DOHH2 (cell line): ENCODE measurements at regions not wholly inside any gene's neighbourhood (a gene's known extent, or its start where the extent isn't known, plus 50 kb on each side); places are given as distances from the start of the nearest gene placed in this dataset.

Source experiments
- H3F3A ChIP-seq: fragments of 200-600 bp; sonication (generic), shearing (Covaris generic); 2 replicates; pipeline ENCODE4 v1.6.0; 2016; ENCODE audit warnings: antibody characterized with exemption, mild to moderate bottlenecking; ENCODE audit not compliant: control insufficient read depth, insufficient read depth
- H3K27ac ChIP-seq: fragments of 200-600 bp; sonication (generic); 2 replicates; pipeline ENCODE4 v1.5.1; 2014; ENCODE audit warnings: low read depth, mild to moderate bottlenecking, low read length, moderate library complexity
- H3K27me3 ChIP-seq: fragments of 200-600 bp; sonication (generic); 2 replicates; pipeline ENCODE4 v1.6.1; 2014; ENCODE audit warnings: mild to moderate bottlenecking, low read length, mixed read lengths; ENCODE audit not compliant: control insufficient read depth
- H3K36me3 ChIP-seq: fragments of 200-600 bp; sonication (generic); 2 replicates; pipeline ENCODE4 v1.6.1; 2014; ENCODE audit warnings: mild to moderate bottlenecking, low read length, moderate library complexity, mixed read lengths; ENCODE audit not compliant: control insufficient read depth
- H3K4me1 ChIP-seq: fragments of 200-600 bp; sonication (generic); 2 replicates; pipeline ENCODE4 v1.6.1; 2014; ENCODE audit warnings: mild to moderate bottlenecking, low read length, mixed read lengths; ENCODE audit not compliant: control insufficient read depth
- H3K4me2 ChIP-seq: fragments of 200-600 bp; sonication (generic); 2 replicates; pipeline ENCODE4 v1.6.0; 2014; ENCODE audit warnings: mild to moderate bottlenecking, low read length, moderate library complexity
- H3K4me3 ChIP-seq: fragments of 200-600 bp; sonication (generic); 2 replicates; pipeline ENCODE4 v1.5.1; 2014; ENCODE audit warnings: mild to moderate bottlenecking, low read length, mixed read lengths
- H3K79me2 ChIP-seq: fragments of 200-600 bp; sonication (generic); 2 replicates; pipeline ENCODE4 v1.6.1; 2014; ENCODE audit warnings: mild to moderate bottlenecking, low read length, mixed read lengths; ENCODE audit not compliant: control insufficient read depth
- H3K9me2 ChIP-seq: fragments of 200-600 bp; sonication (generic); replicated peaks from 2 replicates; pipeline ENCODE4 v1.6.1; 2014; ENCODE audit warnings: mild to moderate bottlenecking, low read length, mixed read lengths; ENCODE audit not compliant: control insufficient read depth
- H3K9me3 ChIP-seq: fragments of 200-600 bp; sonication (generic); 2 replicates; pipeline ENCODE4 v1.6.1; 2014; ENCODE audit warnings: antibody characterized with exemption, low read length, mixed read lengths; ENCODE audit not compliant: control insufficient read depth, insufficient read depth
- H4K20me1 ChIP-seq: fragments of 200-600 bp; sonication (generic); 2 replicates; pipeline ENCODE4 v1.6.0; 2014; ENCODE audit warnings: low read depth, mild to moderate bottlenecking, antibody characterized with exemption, low read length, moderate library complexity; ENCODE audit not compliant: control insufficient read depth, insufficient read depth
- EZH2phosphoT487 ChIP-seq: fragments of 200-600 bp; sonication (generic); IDR thresholded peaks from 2 replicates; pipeline ENCODE4 v1.6.1; 2017; ENCODE audit warnings: borderline replicate concordance, mild to moderate bottlenecking, antibody characterized with exemption, low read length, moderate library complexity, mixed read lengths
- TF ChIP-seq, protein P1 (sequence below): fragments of 200-600 bp; sonication (generic); IDR thresholded peaks from one replicate; pipeline ENCODE4 v1.5.1; 2014; ENCODE audit warnings: antibody characterized with exemption, mild to moderate bottlenecking, low read depth, low read length; ENCODE audit not compliant: poor library complexity, severe bottlenecking

DNA sequence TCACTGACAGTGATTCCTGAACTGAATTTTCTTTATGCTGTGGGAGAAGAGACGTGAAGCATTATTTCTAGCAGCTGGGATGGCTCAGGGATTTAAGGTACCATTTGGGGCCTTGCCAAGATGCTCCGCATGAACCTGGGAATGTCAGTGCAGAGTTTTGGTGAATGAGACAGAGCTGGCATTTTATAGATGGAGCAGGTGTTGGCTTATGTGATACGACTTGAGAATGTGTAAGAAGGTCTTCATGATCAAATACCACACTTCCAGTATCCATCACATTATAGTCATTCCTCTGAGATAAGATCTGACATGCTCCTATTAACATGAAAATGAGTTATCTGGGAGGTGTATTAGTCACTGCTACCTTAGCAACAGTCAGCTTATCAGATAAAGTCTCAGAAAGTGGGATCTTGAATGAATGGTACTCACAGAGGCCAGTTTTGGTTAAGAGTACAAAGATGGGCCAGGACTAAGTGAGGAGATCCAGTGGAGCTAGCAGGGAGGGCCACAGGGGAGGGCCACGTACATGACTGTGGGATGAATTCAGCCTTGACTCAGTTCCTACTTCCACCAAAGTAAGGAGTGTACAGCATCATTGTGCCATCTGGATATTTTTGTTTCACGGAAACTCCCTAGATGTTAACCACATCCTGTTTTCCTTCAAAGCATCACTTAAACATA, 116.7 kb downstream of the SPCS3 start:
- Histone ChIP-seq H3K79me2 (no peaks in the 10 kb centered on the region), H3K27me3 (peaks cover 4% of the 10 kb centered on the region; the same call in 1 of the 2 replicates), H3K4me1 (peaks cover 17% of the 10 kb centered on the region), H3K9me3 (no peaks in the 10 kb centered on the region), H4K20me1 (no peaks in the 10 kb centered on the region), H3K36me3 (no peaks in the 10 kb centered on the region), H3K27ac (no peak overlapping the region), H3F3A (no peaks in the 10 kb centered on the region), H3K4me3 (peak overlapping the region; percentile 16; the same call in 1 of the 2 replicates), H3K9me2 (no peaks in the 10 kb centered on the region), H3K4me2 (peak overlapping the region; percentile 36)
- TF ChIP-seq, protein P1, sequence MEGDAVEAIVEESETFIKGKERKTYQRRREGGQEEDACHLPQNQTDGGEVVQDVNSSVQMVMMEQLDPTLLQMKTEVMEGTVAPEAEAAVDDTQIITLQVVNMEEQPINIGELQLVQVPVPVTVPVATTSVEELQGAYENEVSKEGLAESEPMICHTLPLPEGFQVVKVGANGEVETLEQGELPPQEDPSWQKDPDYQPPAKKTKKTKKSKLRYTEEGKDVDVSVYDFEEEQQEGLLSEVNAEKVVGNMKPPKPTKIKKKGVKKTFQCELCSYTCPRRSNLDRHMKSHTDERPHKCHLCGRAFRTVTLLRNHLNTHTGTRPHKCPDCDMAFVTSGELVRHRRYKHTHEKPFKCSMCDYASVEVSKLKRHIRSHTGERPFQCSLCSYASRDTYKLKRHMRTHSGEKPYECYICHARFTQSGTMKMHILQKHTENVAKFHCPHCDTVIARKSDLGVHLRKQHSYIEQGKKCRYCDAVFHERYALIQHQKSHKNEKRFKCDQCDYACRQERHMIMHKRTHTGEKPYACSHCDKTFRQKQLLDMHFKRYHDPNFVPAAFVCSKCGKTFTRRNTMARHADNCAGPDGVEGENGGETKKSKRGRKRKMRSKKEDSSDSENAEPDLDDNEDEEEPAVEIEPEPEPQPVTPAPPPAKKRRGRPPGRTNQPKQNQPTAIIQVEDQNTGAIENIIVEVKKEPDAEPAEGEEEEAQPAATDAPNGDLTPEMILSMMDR = no peak
- TF ChIP-seq EZH2phosphoT487 = no peak

DNA sequence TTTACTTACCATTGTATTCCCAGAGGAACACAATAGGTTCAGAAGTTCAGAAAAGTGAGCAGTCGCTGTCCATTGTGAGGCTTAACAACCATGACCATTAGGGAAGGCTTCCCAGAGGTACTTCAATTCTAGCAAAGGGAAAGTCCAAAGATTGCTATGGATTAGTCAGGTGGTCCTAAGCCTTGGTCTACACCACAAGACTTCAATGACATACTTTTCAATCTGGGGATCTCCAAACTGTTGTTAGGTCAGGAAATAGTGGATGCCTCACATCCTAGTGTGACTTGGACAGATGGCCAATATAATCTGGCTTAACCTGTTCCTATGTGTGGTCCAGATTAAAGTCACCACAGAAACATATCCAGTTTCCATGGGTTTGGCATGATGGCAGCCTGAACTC, 118.0 kb downstream of the SPCS3 start:
- no peak overlapping the region for H3K27ac ChIP-seq
- no peaks in the 10 kb centered on the region for H4K20me1 ChIP-seq
- peaks cover 4% of the 10 kb centered on the region; the same call in 1 of the 2 replicates for H3K27me3 ChIP-seq
- TF ChIP-seq, protein P1 = no peak
- no peak for TF ChIP-seq EZH2phosphoT487
- H3K79me2 ChIP-seq = no peaks in the 10 kb centered on the region
- no peaks in the 10 kb centered on the region for H3K9me2 ChIP-seq
- no peak overlapping the region for H3K4me3 ChIP-seq
- H3K4me2 ChIP-seq = no peak overlapping the region
- H3K4me1 ChIP-seq = peaks cover 17% of the 10 kb centered on the region
- H3K36me3 ChIP-seq = no peaks in the 10 kb centered on the region
- no peaks in the 10 kb centered on the region for H3K9me3 ChIP-seq
- no peaks in the 10 kb centered on the region for H3F3A ChIP-seq

DNA sequence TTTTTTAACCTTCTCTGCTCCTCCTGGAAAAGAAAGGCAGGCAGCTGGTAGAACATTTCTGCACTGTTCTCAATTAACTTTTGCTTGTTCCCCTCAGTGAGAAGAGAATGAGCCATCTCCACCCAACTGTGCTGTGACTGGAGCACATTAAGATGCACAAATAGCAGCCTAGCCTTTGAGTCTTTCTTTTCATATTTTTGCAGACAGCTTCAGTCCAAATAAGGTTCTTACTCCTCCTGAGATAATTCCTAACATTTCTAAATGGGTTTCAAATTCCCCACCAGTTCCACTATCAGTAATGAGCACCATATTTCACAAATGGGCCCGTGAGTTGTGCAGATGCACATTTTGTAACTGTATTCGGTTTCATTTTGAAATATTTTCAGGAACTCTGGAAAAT, 118.6 kb downstream of the SPCS3 start:
- Histone ChIP-seq H3F3A (no peaks in the 10 kb centered on the region), H3K27ac (no peak overlapping the region), H3K9me3 (no peaks in the 10 kb centered on the region), H3K4me1 (peaks cover 17% of the 10 kb centered on the region), H3K27me3 (peaks cover 4% of the 10 kb centered on the region; the same call in 1 of the 2 replicates), H3K4me3 (no peak overlapping the region), H4K20me1 (no peaks in the 10 kb centered on the region), H3K9me2 (no peaks in the 10 kb centered on the region), H3K4me2 (no peak overlapping the region), H3K79me2 (no peaks in the 10 kb centered on the region), H3K36me3 (no peaks in the 10 kb centered on the region)
- TF ChIP-seq, protein P1 = no peak
- TF ChIP-seq EZH2phosphoT487 = no peak
